NCI-H1436 (cell line): ENCODE measurements at regions not wholly inside any gene's neighbourhood (a gene's known extent, or its start where the extent isn't known, plus 50 kb on each side); places are given as distances from the start of the nearest gene placed in this dataset.

Experiments used
- DNase-seq: peaks from one replicate; lab custom pipeline; 2025; lab: John Stamatoyannopoulos, UW

DNA sequence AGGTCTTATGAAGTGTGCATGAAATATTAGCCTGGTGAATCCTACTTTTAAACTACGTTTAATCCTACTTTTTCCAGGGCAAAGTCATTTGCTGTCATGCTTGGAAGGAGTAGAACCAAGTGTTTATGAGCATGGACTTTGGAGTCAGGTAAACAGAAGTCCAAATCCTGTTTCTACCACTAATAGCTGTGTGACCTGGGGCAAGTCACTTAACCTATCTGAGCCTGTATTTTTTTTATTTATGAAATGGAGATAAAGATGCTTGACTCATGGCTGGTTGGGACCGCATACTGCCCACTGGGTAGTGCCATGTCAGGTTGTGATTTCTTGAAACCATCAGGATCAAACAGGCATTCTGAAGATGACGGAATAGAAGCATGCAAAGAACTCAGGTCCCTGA is 249.6 kb downstream of the BAMBI start:
- DNase-seq = no peak

- no peak for DNase-seq
These were observed 251.2 kb downstream of the BAMBI start for GRCh38 chr10:28928484-28928883.

GRCh38 chr10:28929942-28930341 is 252.6 kb downstream of the BAMBI start:
- no peak for DNase-seq

GRCh38 chr10:28930514-28931495 is 253.5 kb downstream of the BAMBI start:
- no peak for DNase-seq

DNA sequence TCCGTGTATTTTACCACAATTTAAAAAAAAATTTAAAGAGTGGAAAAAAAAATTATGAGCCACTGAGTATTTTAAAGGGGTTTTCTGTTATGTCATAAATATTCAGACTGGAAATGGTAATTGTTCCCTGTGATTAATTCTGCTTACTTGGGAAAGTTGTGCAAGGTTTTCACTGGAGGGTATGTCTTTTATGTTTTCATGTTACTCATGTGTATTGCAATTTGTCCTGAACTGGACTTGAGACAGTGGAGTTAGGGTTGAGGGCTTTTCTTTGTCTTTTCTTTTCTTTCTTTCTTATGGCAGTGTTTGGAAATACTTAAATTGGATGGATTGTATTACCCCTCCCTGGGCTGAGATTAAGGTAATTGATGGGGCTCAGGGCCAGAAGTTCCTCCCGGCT is 257.7 kb downstream of the BAMBI start:
- DNase-seq = no peak

DNA sequence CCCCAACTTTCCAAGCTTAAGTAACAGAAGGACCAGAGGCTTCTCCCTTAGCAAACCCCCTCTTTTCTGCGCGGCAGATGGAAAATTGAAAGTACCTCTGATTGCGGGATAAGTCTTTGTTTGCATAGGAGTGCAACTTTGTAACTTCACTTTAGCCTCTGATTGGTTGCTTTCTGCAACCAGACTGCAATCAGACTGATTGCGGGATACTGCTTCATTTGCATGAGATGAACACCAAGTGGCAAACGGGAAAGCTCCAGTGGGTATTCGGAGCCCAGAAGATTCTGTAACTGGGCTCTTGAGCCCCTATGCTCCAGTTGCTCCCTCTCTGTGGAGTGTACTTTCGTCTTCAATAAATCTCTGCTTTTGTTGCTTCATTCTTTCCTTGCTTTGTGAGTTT is 260.6 kb downstream of the BAMBI start:
- DNase-seq = no peak

DNA sequence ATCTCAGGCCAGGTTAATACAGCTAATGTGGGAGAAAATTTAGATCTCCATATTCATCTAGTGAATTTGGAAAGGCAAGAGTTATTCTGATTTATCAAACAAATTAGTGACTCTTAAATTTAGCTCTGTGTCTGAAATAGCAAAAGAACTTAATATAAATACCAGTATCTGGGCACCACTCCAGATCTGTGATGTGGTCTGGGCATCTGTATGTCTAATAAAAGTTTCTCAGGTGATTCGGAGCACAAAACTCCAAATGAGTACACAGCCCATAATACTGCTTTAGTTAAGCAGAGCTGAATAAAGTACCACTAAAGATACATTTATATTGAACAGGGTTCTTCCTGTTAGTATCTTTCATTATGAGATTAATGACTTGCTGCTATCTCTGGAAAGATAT is 261.4 kb downstream of the BAMBI start:
- DNase-seq = no peak

DNA sequence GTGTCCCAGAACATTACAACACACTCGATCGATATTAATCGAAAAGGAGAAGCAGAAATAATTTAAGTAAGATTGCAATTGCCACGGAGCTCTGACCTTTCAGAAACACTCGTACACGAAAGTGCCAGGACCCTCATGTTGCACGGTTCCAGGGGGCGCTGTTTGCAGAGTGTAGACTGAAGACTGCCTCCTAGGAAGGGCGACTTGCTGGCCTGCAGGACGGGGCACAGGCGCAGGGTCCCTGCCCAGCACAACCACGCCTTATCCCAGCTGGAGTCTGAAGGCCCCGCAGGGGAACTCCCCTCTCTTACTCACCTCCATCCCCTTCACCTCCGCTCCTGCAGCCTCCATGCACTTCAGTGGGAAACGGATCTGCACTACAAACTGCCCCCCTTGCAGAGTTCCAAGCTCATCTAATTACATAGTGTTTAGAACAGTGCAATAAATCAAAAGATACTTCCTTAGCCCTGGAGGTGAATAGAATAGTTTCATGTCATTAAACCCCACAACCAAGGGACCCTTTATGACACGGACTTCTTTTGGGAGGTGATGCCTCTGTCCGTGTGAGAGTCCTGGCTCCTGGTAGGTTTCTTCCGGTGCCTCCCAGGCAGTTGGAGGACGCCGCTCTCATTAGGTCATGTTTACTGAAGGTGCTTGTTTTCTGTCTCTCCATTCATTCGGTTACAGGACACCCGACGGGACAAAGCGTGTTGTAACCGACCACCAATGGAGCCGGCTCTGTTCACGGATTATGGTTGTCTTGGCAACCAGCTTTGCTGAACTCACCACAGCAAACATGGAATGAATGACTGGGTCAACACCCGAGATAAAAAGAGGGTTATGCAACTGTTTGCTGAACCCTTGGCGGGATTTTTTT is 262.2 kb downstream of the BAMBI start:
- DNase-seq = peak; percentile 83

DNA sequence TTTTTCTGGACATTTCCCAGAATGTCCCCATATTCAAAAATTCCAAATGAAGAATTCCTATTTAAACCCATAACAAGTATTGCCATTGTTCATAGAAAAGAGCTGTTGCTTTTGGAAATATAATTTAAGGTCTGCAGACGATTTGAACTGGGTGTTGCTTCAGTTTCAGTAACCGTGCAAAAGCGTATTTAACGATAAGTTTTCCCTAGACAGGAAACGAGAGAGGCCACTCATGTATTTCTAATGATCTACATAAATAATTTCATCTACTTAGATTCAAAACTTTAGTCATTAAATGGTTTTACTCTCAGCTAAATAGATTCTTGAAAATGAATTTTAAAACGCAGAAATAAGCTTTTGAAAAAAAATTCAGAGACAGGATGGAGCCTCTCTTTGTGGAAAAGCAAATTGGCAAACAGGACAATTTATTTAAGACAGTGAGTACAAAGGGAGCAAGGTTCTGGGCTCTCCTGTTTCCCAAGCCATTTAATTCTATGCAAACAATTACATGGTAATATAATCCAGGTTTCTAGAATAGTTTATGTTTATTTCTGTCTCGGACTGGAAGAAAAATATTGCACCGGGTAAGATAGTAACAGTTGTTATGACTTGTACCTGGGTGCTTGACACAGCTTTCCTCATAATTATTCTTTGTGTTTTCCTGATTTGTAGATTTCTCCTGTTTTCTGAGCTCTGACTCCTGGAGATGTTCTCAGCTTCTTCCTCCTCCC is 263.0 kb downstream of the BAMBI start:
- peak; percentile 25 for DNase-seq

- no peak for DNase-seq
These were observed 264.7 kb downstream of the BAMBI start for GRCh38 chr10:28942012-28942411.

DNA sequence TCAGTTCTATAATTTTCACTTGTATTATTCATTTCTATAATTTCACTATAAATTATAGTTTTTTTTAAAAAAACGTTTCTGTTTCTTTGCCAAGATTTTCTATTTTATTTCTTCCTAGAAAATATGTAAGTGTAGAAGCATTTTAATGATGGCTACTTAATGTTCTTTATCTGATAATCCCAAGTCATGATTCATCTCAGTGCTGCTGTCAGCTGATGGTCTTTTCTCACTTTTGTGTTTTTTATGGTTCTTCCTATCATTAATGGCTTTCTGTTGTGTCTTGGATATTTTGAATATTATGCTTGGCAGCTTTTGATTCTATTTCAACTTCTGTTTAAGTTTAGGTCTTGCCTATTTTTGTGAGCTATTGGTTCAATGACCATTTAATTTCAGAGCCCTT is 268.6 kb downstream of the BAMBI start:
- DNase-seq = no peak

GRCh38 chr10:28946479-28946878 is 269.2 kb downstream of the BAMBI start:
- no peak for DNase-seq

GRCh38 chr10:28947171-28947570 is 269.9 kb downstream of the BAMBI start:
- DNase-seq = no peak

DNA sequence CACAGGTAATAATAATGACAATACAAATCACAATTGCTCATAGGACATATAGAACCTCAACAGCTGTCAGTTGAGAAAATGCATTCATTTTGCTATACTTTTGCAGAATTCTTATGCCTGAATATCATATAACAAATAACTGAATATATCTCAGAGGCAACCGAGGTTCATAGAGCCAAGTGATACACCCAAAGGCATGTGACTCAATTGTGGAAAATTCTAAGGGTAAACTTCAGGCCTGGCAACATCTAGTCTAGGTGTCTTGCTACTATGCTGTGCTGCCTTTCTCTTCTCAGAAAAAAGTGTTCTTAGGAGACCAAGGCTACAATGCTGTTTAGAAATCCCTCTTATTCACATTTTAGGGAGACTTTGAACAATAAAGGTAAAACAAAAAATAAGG is 270.7 kb downstream of the BAMBI start:
- no peak for DNase-seq

- no peak for DNase-seq
These were observed 272.0 kb downstream of the BAMBI start for GRCh38 chr10:28949005-28950004.

GRCh38 chr10:28951484-28951883 is 274.2 kb downstream of the BAMBI start:
- DNase-seq = no peak

- DNase-seq = no peak
These were observed 275.2 kb downstream of the BAMBI start for GRCh38 chr10:28952523-28952922.

DNA sequence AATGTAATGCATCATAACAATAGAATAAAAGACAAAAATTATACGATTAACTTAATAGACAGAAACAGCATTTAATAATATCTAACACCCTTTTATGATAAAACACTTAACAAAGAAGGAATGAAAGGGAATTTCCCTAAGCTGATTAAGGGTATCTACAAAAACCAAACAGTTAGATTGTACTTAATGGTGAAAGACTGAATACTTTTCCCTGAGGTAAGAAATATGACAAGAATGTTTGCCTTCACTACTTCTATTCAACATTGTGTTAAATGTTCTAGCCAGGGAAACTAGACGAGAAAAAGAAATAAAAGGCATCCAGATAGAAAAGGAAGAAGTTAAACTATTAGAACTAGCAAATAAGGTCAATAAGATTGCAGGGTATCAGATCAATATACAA is 276.9 kb downstream of the BAMBI start:
- no peak for DNase-seq

GRCh38 chr10:28958468-28958867 is 281.1 kb downstream of the BAMBI start:
- no peak for DNase-seq

- DNase-seq = no peak
These were observed 282.7 kb downstream of the BAMBI start for GRCh38 chr10:28959850-28960501.
